ENCODE measurements at regions not wholly inside any gene's neighbourhood (a gene's known extent, or its start where the extent isn't known, plus 50 kb on each side); places are given as distances from the start of the nearest gene placed in this dataset.

- FAIRE-seq (no peak), DNase-seq (ENCODE audit: low read depth, low spot score) (no peak)
- Histone ChIP-seq H3K79me2 (ENCODE audit: control insufficient read depth, insufficient read depth, low read length) (no peaks in the 10 kb centered on the region), H2AFZ (ENCODE audit: low read depth, low read length) (no peak overlapping the region), H3K9ac (replicated peaks; ENCODE audit: extremely low read depth, insufficient read depth, low read length) (no peak overlapping the region), H3K36me3 (ENCODE audit: control insufficient read depth in 2 of 2, extremely low read depth in 1 of 2, insufficient read depth in 2 of 2, low read length in 2 of 2) (no peaks in the 10 kb centered on the region), H3K4me2 (ENCODE audit: insufficient read depth, low read length) (no peak overlapping the region), H4K20me1 (replicated peaks; ENCODE audit: control insufficient read depth, extremely low read depth, insufficient read depth, low read length) (no peaks in the 10 kb centered on the region), H3K4me1 (ENCODE audit: control insufficient read depth, extremely low read depth, insufficient read depth, low read length) (no peaks in the 10 kb centered on the region), H3K9me1 (replicated peaks; ENCODE audit: control insufficient read depth, extremely low read depth, insufficient read depth, low read length) (no peaks in the 10 kb centered on the region), H3K9me3 (replicated peaks; ENCODE audit: control insufficient read depth, insufficient read depth, low read length) (no peaks in the 10 kb centered on the region), H3K27me3 (ENCODE audit: control insufficient read depth in 2 of 2, insufficient read depth in 2 of 2, low read length in 2 of 2) (peaks cover 0 to 2% of the 10 kb centered on the region in 2 experiments), H3K27ac (ENCODE audit: insufficient read depth, low read depth, low read length) (no peak overlapping the region), H3K4me3 (replicated peaks in 1 of 3; ENCODE audit: insufficient read depth in 1 of 3, low read depth in 1 of 3, low read length in 3 of 3) (no peak overlapping the region)
- BruUV-seq (replicated peaks): no TSS peak
- ChIA-PET POLR2A (no interaction called here), CTCF (interaction anchor here (0.9 kb wide), 1 partner anchor 14 kb away, joined by 3 read pairs; no protein-coding TSS in a partner anchor)
- TF ChIP-seq GATA2 (IDR thresholded peaks at IDR 0.05; ENCODE audit: insufficient read depth, insufficient read length, low read depth, low read length) (no peak), MYC (IDR thresholded peaks at IDR 0.05; ENCODE audit: low read depth, low read length) (no peak), POLR2A (IDR thresholded peaks at IDR 0.05; ENCODE audit: low read depth, low read length) (no peak), FOS (IDR thresholded peaks at IDR 0.05; ENCODE audit: borderline replicate concordance, insufficient read depth, low read length) (no peak), MAX (IDR thresholded peaks at IDR 0.05; ENCODE audit: insufficient read depth, insufficient read length) (no peak), JUN (IDR thresholded peaks at IDR 0.05; ENCODE audit: borderline replicate concordance, insufficient read depth, insufficient read length, low read depth) (no peak), EZH2 (IDR thresholded peaks at IDR 0.05; ENCODE audit: borderline replicate concordance, low read depth, low read length, severe bottlenecking) (no peak), POLR2AphosphoS5 (IDR thresholded peaks at IDR 0.05; ENCODE audit: insufficient read depth, low read depth, low read length) (no peak)
- TF ChIP-seq, protein P1, sequence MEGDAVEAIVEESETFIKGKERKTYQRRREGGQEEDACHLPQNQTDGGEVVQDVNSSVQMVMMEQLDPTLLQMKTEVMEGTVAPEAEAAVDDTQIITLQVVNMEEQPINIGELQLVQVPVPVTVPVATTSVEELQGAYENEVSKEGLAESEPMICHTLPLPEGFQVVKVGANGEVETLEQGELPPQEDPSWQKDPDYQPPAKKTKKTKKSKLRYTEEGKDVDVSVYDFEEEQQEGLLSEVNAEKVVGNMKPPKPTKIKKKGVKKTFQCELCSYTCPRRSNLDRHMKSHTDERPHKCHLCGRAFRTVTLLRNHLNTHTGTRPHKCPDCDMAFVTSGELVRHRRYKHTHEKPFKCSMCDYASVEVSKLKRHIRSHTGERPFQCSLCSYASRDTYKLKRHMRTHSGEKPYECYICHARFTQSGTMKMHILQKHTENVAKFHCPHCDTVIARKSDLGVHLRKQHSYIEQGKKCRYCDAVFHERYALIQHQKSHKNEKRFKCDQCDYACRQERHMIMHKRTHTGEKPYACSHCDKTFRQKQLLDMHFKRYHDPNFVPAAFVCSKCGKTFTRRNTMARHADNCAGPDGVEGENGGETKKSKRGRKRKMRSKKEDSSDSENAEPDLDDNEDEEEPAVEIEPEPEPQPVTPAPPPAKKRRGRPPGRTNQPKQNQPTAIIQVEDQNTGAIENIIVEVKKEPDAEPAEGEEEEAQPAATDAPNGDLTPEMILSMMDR (IDR thresholded peaks at IDR 0.05; ENCODE audit: extremely low read depth in 1 of 2, insufficient read depth in 1 of 2, low read depth in 1 of 2, low read length in 2 of 2): no peak
- intact Hi-C loops (cut with micrococcal nuclease) (no loop called here), dilution Hi-C loops (cut with MboI; ENCODE audit: extremely low pct_ligation_motif_present, low sequenced_read_pairs) (no loop called here)
Measured at GRCh38 chr2:195404651-195405050, 252.4 kb upstream of the SLC39A10 start.

Data from endothelial cell of umbilical vein (primary cell).